ENCODE measurements at regions not wholly inside any gene's neighbourhood (a gene's known extent, or its start where the extent isn't known, plus 50 kb on each side); places are given as distances from the start of the nearest gene placed in this dataset.

DNA sequence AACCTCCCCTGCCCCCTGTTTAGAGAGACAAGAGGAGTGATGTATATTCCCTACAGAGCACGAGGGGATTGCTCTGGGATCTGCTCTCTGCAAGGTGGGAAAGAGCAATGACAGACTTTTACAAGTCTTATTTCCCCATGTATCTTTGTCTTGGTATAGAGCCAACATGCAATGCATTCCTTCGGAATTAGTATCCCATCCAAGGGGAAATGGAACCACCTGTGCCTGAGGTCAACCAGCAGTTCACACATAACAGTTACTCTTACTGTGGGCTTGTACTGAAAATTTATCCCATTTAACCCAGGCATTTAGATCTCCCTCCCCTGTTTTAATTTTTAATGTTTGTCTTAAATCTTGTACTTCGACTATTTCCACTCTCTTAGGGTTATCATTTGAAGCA lies 250.4 kb downstream of the C6orf118 start (continued):
- TF ChIP-seq, protein P1, sequence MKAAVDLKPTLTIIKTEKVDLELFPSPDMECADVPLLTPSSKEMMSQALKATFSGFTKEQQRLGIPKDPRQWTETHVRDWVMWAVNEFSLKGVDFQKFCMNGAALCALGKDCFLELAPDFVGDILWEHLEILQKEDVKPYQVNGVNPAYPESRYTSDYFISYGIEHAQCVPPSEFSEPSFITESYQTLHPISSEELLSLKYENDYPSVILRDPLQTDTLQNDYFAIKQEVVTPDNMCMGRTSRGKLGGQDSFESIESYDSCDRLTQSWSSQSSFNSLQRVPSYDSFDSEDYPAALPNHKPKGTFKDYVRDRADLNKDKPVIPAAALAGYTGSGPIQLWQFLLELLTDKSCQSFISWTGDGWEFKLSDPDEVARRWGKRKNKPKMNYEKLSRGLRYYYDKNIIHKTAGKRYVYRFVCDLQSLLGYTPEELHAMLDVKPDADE (CRISPR knock-in tag; IDR thresholded peaks at IDR 0.05), result no peak
- TF ChIP-seq NKX3-1 (CRISPR knock-in tag; IDR thresholded peaks at IDR 0.05) (no peak), RNF2 (conservative IDR thresholded peaks at IDR 0.05; ENCODE audit: low read depth) (no peak)

DNA sequence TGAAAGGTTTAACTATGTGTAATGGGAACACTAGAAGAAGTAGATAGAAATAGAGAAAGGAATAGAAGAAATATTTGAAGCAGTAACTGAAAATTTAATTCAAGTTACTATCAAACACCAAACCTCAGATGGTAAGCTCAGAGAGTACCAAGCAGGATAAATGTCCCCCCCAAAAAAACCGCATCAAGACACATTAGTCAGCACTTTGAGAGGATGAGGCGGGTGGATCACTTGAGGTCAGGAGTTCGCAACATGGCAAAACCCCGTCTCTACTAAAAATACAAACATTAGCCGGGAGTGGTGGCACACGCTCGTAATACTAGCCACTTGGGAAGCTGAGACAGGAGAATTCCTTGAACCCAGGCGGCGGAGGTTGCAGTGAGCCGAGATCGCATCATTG lies 253.1 kb downstream of the C6orf118 start:
- ATAC-seq, result no peak
- WGBS (ENCODE audit: low lambda C conversion rate), result 40% methylated on average over 11 of the region's 11 CpGs
- no peak overlapping the region for H3K4me3 ChIP-seq (replicated peaks in 1 of 3; ENCODE audit: insufficient read depth in 1 of 3, low read depth in 2 of 3, low read length in 3 of 3)
- no peak for DNase-seq (ENCODE audit: low spot score)
- H3K4me1 ChIP-seq (ENCODE audit: insufficient read depth, low read length), result no peaks in the 10 kb centered on the region
- CTCF ChIA-PET (ENCODE audit: low intra/inter-chr PET ratio, low total read pairs), result no interaction called here
- peaks cover 87% of the 10 kb centered on the region for H3K9me3 ChIP-seq (ENCODE audit: low read length)
- no peaks in the 10 kb centered on the region for H3K79me2 ChIP-seq (ENCODE audit: insufficient read depth, low read length)
- intact Hi-C loops (cut with micrococcal nuclease; ENCODE audit: unreplicated experiment) (no loop called here), in situ Hi-C loops (cut with HindIII; ENCODE audit: extremely low pct_ligation_motif_present, low pct_unique_long_range_greater_than_20kb) (no loop called here)
- no peak overlapping the region for H3K9ac ChIP-seq (ENCODE audit: insufficient read depth, low read depth, low read length)
- no peak for FAIRE-seq
- no peak overlapping the region for H3K4me2 ChIP-seq (ENCODE audit: low read depth, low read length)
- TF ChIP-seq SMYD3 (CRISPR knock-in tag; IDR thresholded peaks at IDR 0.05), result no peak
- no peak for TF ChIP-seq PRDM15 (CRISPR knock-in tag; IDR thresholded peaks at IDR 0.05)
- no peak for TF ChIP-seq ZNF615 (CRISPR knock-in tag; IDR thresholded peaks at IDR 0.05; ENCODE audit: borderline replicate concordance)
- TF ChIP-seq PHB2 (IDR thresholded peaks at IDR 0.05; ENCODE audit: partially characterized antibody), result no peak
- TF ChIP-seq HOXA9 (CRISPR knock-in tag; IDR thresholded peaks at IDR 0.05; ENCODE audit: borderline replicate concordance), result no peak
- TF ChIP-seq RXRA (CRISPR knock-in tag; IDR thresholded peaks at IDR 0.05), result no peak
- TF ChIP-seq TERF1 (CRISPR knock-in tag; IDR thresholded peaks at IDR 0.05), result no peak
- peak; percentile 26 to 61; a peak in 2 of 4 replicates for TF ChIP-seq MAFK (conservative IDR thresholded peaks at IDR 0.05 in 1 of 2, IDR thresholded peaks at IDR 0.05 in 1 of 2; ENCODE audit: low read length in 2 of 2)
- no peak for TF ChIP-seq CBX5 (CRISPR knock-in tag; IDR thresholded peaks at IDR 0.05; ENCODE audit: borderline replicate concordance)
- no peak for TF ChIP-seq ZFYVE20 (CRISPR knock-in tag; IDR thresholded peaks at IDR 0.05; ENCODE audit: borderline replicate concordance, low read depth)
- TF ChIP-seq YY1 (IDR thresholded peaks at IDR 0.05; ENCODE audit: insufficient read depth, insufficient replicate concordance, low read depth, low read length), result no peak
- peak; percentile 24; the same call in 1 of the 2 replicates for TF ChIP-seq MAFF (IDR thresholded peaks at IDR 0.05; ENCODE audit: low read depth, low read length)
- POLR2A ChIA-PET, result no interaction called here
- no TSS peak for BruUV-seq (replicated peaks)
- no peaks in the 10 kb centered on the region for H3K36me3 ChIP-seq (replicated peaks in 1 of 2; ENCODE audit: control insufficient read depth in 1 of 2, insufficient read depth in 2 of 2, low read length in 2 of 2)
- H4K20me1 ChIP-seq (ENCODE audit: insufficient read depth, low read length), result no peaks in the 10 kb centered on the region
- H2AFZ ChIP-seq (ENCODE audit: low read length), result no peak overlapping the region
- H3K27ac ChIP-seq (ENCODE audit: extremely low read length, insufficient read depth, low read length), result no peak overlapping the region
- H3K27me3 ChIP-seq (ENCODE audit: control insufficient read depth in 1 of 2, insufficient read depth in 2 of 2, low read length in 2 of 2), result no peaks in the 10 kb centered on the region

Data from HepG2 (cell line).